GM23338 (cell line): ENCODE measurements at regions not wholly inside any gene's neighbourhood (a gene's known extent, or its start where the extent isn't known, plus 50 kb on each side); places are given as distances from the start of the nearest gene placed in this dataset.
A peak's percentile ranks its signal among the peaks of the same experiment; 100 is the strongest.

Source experiments
- ATAC-seq: fragments of 200-7000 bp; cut with Tn5 transposase; 3 replicates; pipeline ENCODE4 v1.9.1; 2020
- DNase-seq: peaks from one replicate; pipeline ENCODE4 v3.0.0-alpha.2; 2015; ENCODE audit warnings: low spot score
- H2AFZ ChIP-seq: fragments of 200-600 bp; sonication (generic); 2 replicates; pipeline ENCODE4 v1.8.0; 2016; ENCODE audit warnings: antibody characterized with exemption, mild to moderate bottlenecking, moderate library complexity
- H3F3A ChIP-seq: fragments of 200-600 bp; sonication (generic); replicated peaks from 2 replicates; pipeline ENCODE4 v1.8.0; 2017; ENCODE audit warnings: antibody characterized with exemption, mixed run types, low read depth
- H3K27ac ChIP-seq: fragments of 200-600 bp; sonication (generic); 2 replicates; pipeline ENCODE4 v1.6.1; 2016; ENCODE audit warnings: low read depth
- H3K27me3 ChIP-seq: fragments of 200-600 bp; sonication (generic); 2 replicates; pipeline ENCODE4 v1.8.0; 2016; ENCODE audit warnings: mild to moderate bottlenecking, mixed run types, moderate library complexity; ENCODE audit not compliant: insufficient read depth
- H3K36me3 ChIP-seq: fragments of 200-600 bp; sonication (generic); 2 replicates; pipeline ENCODE4 v1.8.0; 2016; ENCODE audit warnings: mild to moderate bottlenecking; ENCODE audit not compliant: insufficient read depth
- H3K4me1 ChIP-seq: fragments of 200-600 bp; sonication (generic); 2 replicates; pipeline ENCODE4 v1.8.0; 2016; ENCODE audit warnings: mild to moderate bottlenecking, moderate library complexity; ENCODE audit not compliant: insufficient read depth
- H3K4me2 ChIP-seq: fragments of 200-600 bp; sonication (generic); 2 replicates; pipeline ENCODE4 v1.7.1; 2017; ENCODE audit warnings: mixed run types
- H3K4me3 ChIP-seq: fragments of 200-600 bp; sonication (generic); 2 replicates; pipeline ENCODE4 v1.6.1; 2016; ENCODE audit warnings: mixed run types
- H3K79me2 ChIP-seq: fragments of 200-600 bp; sonication (generic); replicated peaks from 2 replicates; pipeline ENCODE4 v1.8.0; 2017; ENCODE audit warnings: mild to moderate bottlenecking; ENCODE audit not compliant: insufficient read depth
- H3K9me2 ChIP-seq: fragments of 200-600 bp; sonication (generic); 2 replicates; pipeline ENCODE4 v1.8.0; 2017; ENCODE audit not compliant: insufficient read depth
- H4K20me1 ChIP-seq: fragments of 200-600 bp; sonication (generic); replicated peaks from 2 replicates; pipeline ENCODE4 v1.8.0; 2017; ENCODE audit warnings: mild to moderate bottlenecking; ENCODE audit not compliant: insufficient read depth
- H3K27ac Mint-ChIP-seq: 2 replicates; pipeline ENCODE4 v1.8.0; 2020; ENCODE audit warnings: inconsistent platforms, mild to moderate bottlenecking, moderate library complexity, mixed read lengths
- H3K27me3 Mint-ChIP-seq: 3 replicates; pipeline ENCODE4 v1.8.0; 2022; ENCODE audit warnings: low read depth, mild to moderate bottlenecking, moderate library complexity, mixed read lengths, inconsistent platforms; ENCODE audit not compliant: insufficient read depth, poor library complexity
- H3K36me3 Mint-ChIP-seq: 3 replicates; pipeline ENCODE4 v1.8.0; 2021; ENCODE audit warnings: low read depth, mild to moderate bottlenecking, inconsistent platforms, moderate library complexity, mixed read lengths
- H3K4me1 Mint-ChIP-seq: 3 replicates; pipeline ENCODE4 v1.8.0; 2020; ENCODE audit warnings: mild to moderate bottlenecking, inconsistent platforms, mixed read lengths
- H3K4me3 Mint-ChIP-seq: 3 replicates; pipeline ENCODE4 v1.8.0; 2021; ENCODE audit warnings: moderate library complexity, mild to moderate bottlenecking, inconsistent platforms, mixed read lengths
- H3K9me3 Mint-ChIP-seq: 3 replicates; pipeline ENCODE4 v1.8.0; 2020; ENCODE audit warnings: moderate library complexity, mild to moderate bottlenecking, inconsistent platforms, mixed read lengths
- CREB1 ChIP-seq: fragments of 250-450 bp; sonication (Bioruptor Pico); IDR thresholded peaks from 2 replicates; pipeline ENCODE4 v1.5.0; 2020; ENCODE audit warnings: low read depth, mild to moderate bottlenecking, moderate library complexity
- JUNB ChIP-seq: IDR thresholded peaks from one replicate; pipeline ENCODE4 v1.6.1; 2016; ENCODE audit warnings: antibody characterized with exemption; ENCODE audit not compliant: unreplicated experiment
- NANOG ChIP-seq: IDR thresholded peaks from 2 replicates; pipeline ENCODE4 v1.6.1; 2016; ENCODE audit warnings: antibody characterized with exemption, borderline replicate concordance
- REST ChIP-seq: IDR thresholded peaks from one replicate; pipeline ENCODE4 v1.6.1; 2018; ENCODE audit warnings: antibody characterized with exemption; ENCODE audit not compliant: unreplicated experiment
- STAT1 ChIP-seq: IDR thresholded peaks from one replicate; pipeline ENCODE4 v1.6.1; 2016; ENCODE audit warnings: antibody characterized with exemption; ENCODE audit not compliant: unreplicated experiment
- TF ChIP-seq, protein P1 (sequence below): fragments of 250-450 bp; sonication (Bioruptor Pico); IDR thresholded peaks from 2 replicates; pipeline ENCODE4 v1.5.0; 2020; ENCODE audit warnings: mild to moderate bottlenecking, moderate library complexity

DNA sequence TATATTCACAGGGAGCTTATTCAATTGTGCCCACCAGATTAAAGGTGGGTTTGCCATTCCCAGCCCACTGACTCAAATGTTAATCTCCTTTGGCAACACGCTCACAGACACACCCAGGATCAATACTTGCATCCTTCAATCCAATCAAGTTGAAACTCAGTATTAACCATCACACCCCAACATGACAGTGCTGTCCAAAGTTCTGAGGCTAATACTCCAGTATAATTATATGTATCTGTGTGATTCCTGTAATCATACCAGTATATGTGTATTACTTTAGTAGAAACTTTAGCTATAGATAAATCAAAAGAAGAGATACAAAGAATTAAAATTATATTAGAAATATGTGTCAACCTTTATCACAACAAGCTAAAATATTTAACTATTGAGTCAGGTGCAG, 1166.0 kb downstream of the ZPLD1 start:
- no peak for ATAC-seq
- no peaks in the 10 kb centered on the region for H3K9me2 ChIP-seq
- no peak overlapping the region for H3K27ac Mint-ChIP-seq
- no peak for DNase-seq
- no peaks in the 10 kb centered on the region for H3K36me3 Mint-ChIP-seq
- H3K4me1 Mint-ChIP-seq, result no peaks in the 10 kb centered on the region
- no peak overlapping the region for H3K27ac ChIP-seq
- no peaks in the 10 kb centered on the region for H3K27me3 ChIP-seq
- no peaks in the 10 kb centered on the region; the same call in 2 of the 3 replicates for H3K9me3 Mint-ChIP-seq
- no peaks in the 10 kb centered on the region for H3K36me3 ChIP-seq
- H3K4me2 ChIP-seq, result no peak overlapping the region
- no peak overlapping the region for H3K4me3 ChIP-seq
- H2AFZ ChIP-seq, result no peak overlapping the region
- no peaks in the 10 kb centered on the region for H3K4me1 ChIP-seq
- TF ChIP-seq STAT1 (no peak), JUNB (no peak), REST (peak; percentile 42), CREB1 (no peak), NANOG (no peak)
- TF ChIP-seq, protein P1, sequence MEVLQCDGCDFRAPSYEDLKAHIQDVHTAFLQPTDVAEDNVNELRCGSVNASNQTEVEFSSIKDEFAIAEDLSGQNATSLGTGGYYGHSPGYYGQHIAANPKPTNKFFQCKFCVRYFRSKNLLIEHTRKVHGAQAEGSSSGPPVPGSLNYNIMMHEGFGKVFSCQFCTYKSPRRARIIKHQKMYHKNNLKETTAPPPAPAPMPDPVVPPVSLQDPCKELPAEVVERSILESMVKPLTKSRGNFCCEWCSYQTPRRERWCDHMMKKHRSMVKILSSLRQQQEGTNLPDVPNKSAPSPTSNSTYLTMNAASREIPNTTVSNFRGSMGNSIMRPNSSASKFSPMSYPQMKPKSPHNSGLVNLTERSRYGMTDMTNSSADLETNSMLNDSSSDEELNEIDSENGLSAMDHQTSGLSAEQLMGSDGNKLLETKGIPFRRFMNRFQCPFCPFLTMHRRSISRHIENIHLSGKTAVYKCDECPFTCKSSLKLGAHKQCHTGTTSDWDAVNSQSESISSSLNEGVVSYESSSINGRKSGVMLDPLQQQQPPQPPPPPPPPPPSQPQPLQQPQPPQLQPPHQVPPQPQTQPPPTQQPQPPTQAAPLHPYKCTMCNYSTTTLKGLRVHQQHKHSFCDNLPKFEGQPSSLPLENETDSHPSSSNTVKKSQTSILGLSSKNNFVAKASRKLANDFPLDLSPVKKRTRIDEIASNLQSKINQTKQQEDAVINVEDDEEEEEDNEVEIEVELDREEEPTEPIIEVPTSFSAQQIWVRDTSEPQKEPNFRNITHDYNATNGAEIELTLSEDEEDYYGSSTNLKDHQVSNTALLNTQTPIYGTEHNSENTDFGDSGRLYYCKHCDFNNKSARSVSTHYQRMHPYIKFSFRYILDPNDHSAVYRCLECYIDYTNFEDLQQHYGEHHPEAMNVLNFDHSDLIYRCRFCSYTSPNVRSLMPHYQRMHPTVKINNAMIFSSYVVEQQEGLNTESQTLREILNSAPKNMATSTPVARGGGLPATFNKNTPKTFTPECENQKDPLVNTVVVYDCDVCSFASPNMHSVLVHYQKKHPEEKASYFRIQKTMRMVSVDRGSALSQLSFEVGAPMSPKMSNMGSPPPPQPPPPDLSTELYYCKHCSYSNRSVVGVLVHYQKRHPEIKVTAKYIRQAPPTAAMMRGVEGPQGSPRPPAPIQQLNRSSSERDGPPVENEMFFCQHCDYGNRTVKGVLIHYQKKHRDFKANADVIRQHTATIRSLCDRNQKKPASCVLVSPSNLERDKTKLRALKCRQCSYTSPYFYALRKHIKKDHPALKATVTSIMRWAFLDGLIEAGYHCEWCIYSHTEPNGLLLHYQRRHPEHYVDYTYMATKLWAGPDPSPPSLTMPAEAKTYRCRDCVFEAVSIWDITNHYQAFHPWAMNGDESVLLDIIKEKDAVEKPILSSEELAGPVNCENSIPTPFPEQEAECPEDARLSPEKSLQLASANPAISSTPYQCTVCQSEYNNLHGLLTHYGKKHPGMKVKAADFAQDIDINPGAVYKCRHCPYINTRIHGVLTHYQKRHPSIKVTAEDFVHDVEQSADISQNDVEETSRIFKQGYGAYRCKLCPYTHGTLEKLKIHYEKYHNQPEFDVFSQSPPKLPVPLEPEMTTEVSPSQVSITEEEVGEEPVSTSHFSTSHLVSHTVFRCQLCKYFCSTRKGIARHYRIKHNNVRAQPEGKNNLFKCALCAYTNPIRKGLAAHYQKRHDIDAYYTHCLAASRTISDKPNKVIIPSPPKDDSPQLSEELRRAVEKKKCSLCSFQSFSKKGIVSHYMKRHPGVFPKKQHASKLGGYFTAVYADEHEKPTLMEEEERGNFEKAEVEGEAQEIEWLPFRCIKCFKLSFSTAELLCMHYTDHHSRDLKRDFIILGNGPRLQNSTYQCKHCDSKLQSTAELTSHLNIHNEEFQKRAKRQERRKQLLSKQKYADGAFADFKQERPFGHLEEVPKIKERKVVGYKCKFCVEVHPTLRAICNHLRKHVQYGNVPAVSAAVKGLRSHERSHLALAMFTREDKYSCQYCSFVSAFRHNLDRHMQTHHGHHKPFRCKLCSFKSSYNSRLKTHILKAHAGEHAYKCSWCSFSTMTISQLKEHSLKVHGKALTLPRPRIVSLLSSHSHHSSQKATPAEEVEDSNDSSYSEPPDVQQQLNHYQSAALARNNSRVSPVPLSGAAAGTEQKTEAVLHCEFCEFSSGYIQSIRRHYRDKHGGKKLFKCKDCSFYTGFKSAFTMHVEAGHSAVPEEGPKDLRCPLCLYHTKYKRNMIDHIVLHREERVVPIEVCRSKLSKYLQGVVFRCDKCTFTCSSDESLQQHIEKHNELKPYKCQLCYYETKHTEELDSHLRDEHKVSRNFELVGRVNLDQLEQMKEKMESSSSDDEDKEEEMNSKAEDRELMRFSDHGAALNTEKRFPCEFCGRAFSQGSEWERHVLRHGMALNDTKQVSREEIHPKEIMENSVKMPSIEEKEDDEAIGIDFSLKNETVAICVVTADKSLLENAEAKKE (CRISPR knock-in tag), result no peak
- no peaks in the 10 kb centered on the region for H4K20me1 ChIP-seq
- no peaks in the 10 kb centered on the region for H3F3A ChIP-seq
- no peaks in the 10 kb centered on the region for H3K79me2 ChIP-seq
- H3K27me3 Mint-ChIP-seq, result peaks cover 4% of the 10 kb centered on the region
- H3K4me3 Mint-ChIP-seq, result no peak overlapping the region
